Endothelial cell of umbilical vein (primary cell): ENCODE measurements at regions not wholly inside any gene's neighbourhood (a gene's known extent, or its start where the extent isn't known, plus 50 kb on each side); places are given as distances from the start of the nearest gene placed in this dataset.

ENCODE experiments used
- BruUV-seq: library from RNA; stranded (reverse); fragments of 400-500 nt; replicated peaks from 2 replicates; lab custom pipeline; 2021; lab: Mats Ljungman, UMichigan
- CTCF ChIA-PET: fragments of 300-600, 350-600 bp; sonication (Branson Sonifier 250); formaldehyde crosslinking; loops from one replicate; lab custom pipeline; 2021; ENCODE audit warnings: antibody characterized with exemption, inconsistent platforms; lab: Charles Lee
- POLR2A ChIA-PET: fragments of 300-600, 350-600 bp; sonication (Branson Sonifier 250); formaldehyde crosslinking; loops from one replicate; lab custom pipeline; 2021; ENCODE audit warnings: antibody characterized with exemption, inconsistent platforms; lab: Charles Lee
- DNase-seq: peaks from one replicate; pipeline ENCODE4 v3.0.0-alpha.2; 2011; ENCODE audit warnings: low read depth, low spot score
- FAIRE-seq: peaks from 2 replicates; lab custom pipeline; 2011; peaks lifted over from hg19 to GRCh38; lab: Jason Lieb, UNC
- H2AFZ ChIP-seq: 2 replicates; pipeline ENCODE4 v1.6.0; 2012; ENCODE audit warnings: low read depth, low read length, control low read depth, inconsistent platforms
- H3K27ac ChIP-seq: 2 replicates; pipeline ENCODE4 v1.5.1; 2011; ENCODE audit warnings: low read depth, mild to moderate bottlenecking, control low read depth, low read length, moderate library complexity; ENCODE audit not compliant: insufficient read depth
- H3K27me3 ChIP-seq, 2 experiments: 2 replicates each; pipeline versions ENCODE4 v1.6.0 to v1.6.1; 2011; ENCODE audit warnings: low read length in 2 of 2, mixed read lengths in 1 of 2; ENCODE audit not compliant: control insufficient read depth in 2 of 2, insufficient read depth in 2 of 2
- H3K36me3 ChIP-seq, 2 experiments: 2 replicates in 1 of 2; 3 replicates in 1 of 2; pipeline ENCODE4 v1.5.1; 2011; ENCODE audit warnings: low read length in 2 of 2, mild to moderate bottlenecking in 1 of 2, moderate library complexity in 1 of 2; ENCODE audit not compliant: control insufficient read depth in 2 of 2, insufficient read depth in 2 of 2; ENCODE audit errors: extremely low read depth in 1 of 2
- H3K4me1 ChIP-seq: 3 replicates; pipeline ENCODE4 v1.5.1; 2011; ENCODE audit warnings: mild to moderate bottlenecking, low read length; ENCODE audit not compliant: control insufficient read depth, insufficient read depth; ENCODE audit errors: extremely low read depth
- H3K4me2 ChIP-seq: 2 replicates; pipeline ENCODE4 v1.6.1; 2011; ENCODE audit warnings: low read length, control low read depth, mixed read lengths; ENCODE audit not compliant: insufficient read depth
- H3K4me3 ChIP-seq, 3 experiments: fragments of 200-600 bp in 1 of 3; sonication (generic), shearing (Covaris generic) in 1 of 3; replicated peaks in 1 of 3; 2 replicates each; pipeline ENCODE4 v1.5.1; 2011 to 2016; ENCODE audit warnings: control low read depth in 3 of 3, low read length in 3 of 3, mild to moderate bottlenecking in 2 of 3, inconsistent platforms in 1 of 3, low read depth in 1 of 3, moderate library complexity in 1 of 3; ENCODE audit not compliant: insufficient read depth in 1 of 3
- H3K79me2 ChIP-seq: 2 replicates; pipeline ENCODE4 v1.6.0; 2012; ENCODE audit warnings: low read length, inconsistent platforms; ENCODE audit not compliant: control insufficient read depth, insufficient read depth
- H3K9ac ChIP-seq: replicated peaks from 2 replicates; pipeline ENCODE3; 2011; ENCODE audit warnings: low read length, control low read depth; ENCODE audit not compliant: insufficient read depth; ENCODE audit errors: extremely low read depth
- H3K9me1 ChIP-seq: replicated peaks from 3 replicates; pipeline ENCODE4 v1.6.0; 2011; ENCODE audit warnings: mild to moderate bottlenecking, low read length; ENCODE audit not compliant: control insufficient read depth, insufficient read depth; ENCODE audit errors: extremely low read depth
- H3K9me3 ChIP-seq: replicated peaks from 2 replicates; pipeline ENCODE4 v1.5.1; 2012; ENCODE audit warnings: low read length, inconsistent platforms; ENCODE audit not compliant: control insufficient read depth, insufficient read depth
- H4K20me1 ChIP-seq: replicated peaks from 2 replicates; pipeline ENCODE3; 2011; ENCODE audit warnings: mild to moderate bottlenecking, low read length; ENCODE audit not compliant: control insufficient read depth, insufficient read depth; ENCODE audit errors: extremely low read depth
- CTCF ChIP-seq, 2 donors: IDR thresholded peaks; 1 replicate in 1 of 2; 2 replicates in 1 of 2; pipeline ENCODE4 v1.5.1; 2011; ENCODE audit warnings: low read length in 2 of 2, mild to moderate bottlenecking in 2 of 2, moderate library complexity in 2 of 2, control low read depth in 1 of 2, inconsistent platforms in 1 of 2, low read depth in 1 of 2; ENCODE audit not compliant: insufficient read depth in 1 of 2; ENCODE audit errors: extremely low read depth in 1 of 2
- EZH2 ChIP-seq: IDR thresholded peaks from 2 replicates; pipeline ENCODE4 v1.6.1; 2012; ENCODE audit warnings: borderline replicate concordance, low read depth, mild to moderate bottlenecking, moderate library complexity, low read length, inconsistent platforms; ENCODE audit not compliant: severe bottlenecking
- FOS ChIP-seq: IDR thresholded peaks from 2 replicates; pipeline ENCODE4 v1.6.1; 2011; ENCODE audit warnings: mild to moderate bottlenecking, low read length, moderate library complexity, borderline replicate concordance; ENCODE audit not compliant: insufficient read depth
- GATA2 ChIP-seq: IDR thresholded peaks from 2 replicates; pipeline ENCODE4 v1.7.0; 2011; ENCODE audit warnings: low read depth, mild to moderate bottlenecking, moderate library complexity, mixed read lengths, low read length; ENCODE audit not compliant: insufficient read length, insufficient read depth
- JUN ChIP-seq: IDR thresholded peaks from 2 replicates; pipeline ENCODE4 v1.6.1; 2011; ENCODE audit warnings: borderline replicate concordance, low read depth; ENCODE audit not compliant: insufficient read length, insufficient read depth
- MAX ChIP-seq: IDR thresholded peaks from 2 replicates; pipeline ENCODE4 v1.6.1; 2011; ENCODE audit not compliant: insufficient read depth, insufficient read length
- MYC ChIP-seq: IDR thresholded peaks from one replicate; pipeline ENCODE4 v1.6.1; 2011; ENCODE audit warnings: mild to moderate bottlenecking, low read depth, low read length
- POLR2A ChIP-seq: IDR thresholded peaks from 2 replicates; pipeline ENCODE4 v1.6.1; 2012; ENCODE audit warnings: low read depth, mild to moderate bottlenecking, control low read depth, low read length
- POLR2AphosphoS5 ChIP-seq: IDR thresholded peaks from 2 replicates; pipeline ENCODE4 v1.6.1; 2012; ENCODE audit warnings: low read depth, mild to moderate bottlenecking, control low read depth, low read length, moderate library complexity; ENCODE audit not compliant: insufficient read depth
- dilution Hi-C: fragments of 300-500 bp; cut with MboI; formaldehyde crosslinking; loops from one replicate; pipeline ENCODE4 v1.15.0; 2019; ENCODE audit warnings: low sequenced_read_pairs; ENCODE audit not compliant: extremely low pct_ligation_motif_present
- intact Hi-C: fragments of 100-400 bp; cut with micrococcal nuclease; formaldehyde crosslinking; loops from one replicate; pipeline ENCODE4 v1.10.0; 2022

DNA sequence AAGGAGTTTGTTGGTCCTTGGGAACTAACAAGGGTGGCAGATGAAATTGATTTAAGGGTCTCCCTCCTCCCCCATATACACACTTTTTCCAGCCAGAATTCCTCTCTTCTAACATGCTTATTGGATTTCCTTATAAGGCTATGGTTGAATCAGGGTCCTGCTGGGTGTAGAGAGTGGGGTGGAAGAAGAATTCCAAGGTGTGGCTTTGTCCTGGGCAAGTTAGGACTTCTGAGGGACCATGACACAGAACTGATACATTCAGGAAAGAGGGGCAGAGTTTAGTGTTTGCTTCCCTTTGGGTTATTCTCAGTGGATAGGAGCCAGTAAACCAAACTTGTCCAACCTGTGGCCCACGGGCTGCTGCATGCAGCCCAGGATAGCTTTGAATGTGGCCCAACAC, 116.5 kb downstream of the SNX18 start:
- no peak overlapping the region for H2AFZ ChIP-seq
- no peak overlapping the region for H3K27ac ChIP-seq
- no peak overlapping the region for H3K4me2 ChIP-seq
- DNase-seq (no peak), FAIRE-seq (no peak)
- no peak overlapping the region for H3K4me3 ChIP-seq
- ChIA-PET POLR2A (no interaction called here), CTCF (interaction anchor here (1.2 kb wide), 1 partner anchor 9 kb away, joined by 4 read pairs; no protein-coding TSS in a partner anchor)
- no peaks in the 10 kb centered on the region for H3K9me3 ChIP-seq
- H3K4me1 ChIP-seq, result no peaks in the 10 kb centered on the region
- no peaks in the 10 kb centered on the region for H3K79me2 ChIP-seq
- no peaks in the 10 kb centered on the region for H3K27me3 ChIP-seq
- H3K9ac ChIP-seq, result no peak overlapping the region
- no TSS peak for BruUV-seq
- intact Hi-C loops (no loop called here), dilution Hi-C loops (no loop called here)
- H4K20me1 ChIP-seq, result no peaks in the 10 kb centered on the region
- H3K36me3 ChIP-seq, result no peaks in the 10 kb centered on the region
- no peaks in the 10 kb centered on the region for H3K9me1 ChIP-seq
- TF ChIP-seq EZH2 (no peak), GATA2 (no peak), FOS (no peak)

GRCh38 chr5:54632131-54632701, 114.7 kb downstream of the SNX18 start:
- DNase-seq, result no peak
- Histone ChIP-seq H3K9ac (no peak overlapping the region), H3K4me1 (no peaks in the 10 kb centered on the region), H3K4me3 (no peak overlapping the region), H3K4me2 (no peak overlapping the region), H2AFZ (no peak overlapping the region), H3K36me3 (no peaks in the 10 kb centered on the region), H3K9me3 (no peaks in the 10 kb centered on the region), H3K27me3 (no peaks in the 10 kb centered on the region), H3K9me1 (no peaks in the 10 kb centered on the region), H4K20me1 (no peaks in the 10 kb centered on the region), H3K27ac (no peak overlapping the region), H3K79me2 (no peaks in the 10 kb centered on the region)
- BruUV-seq, result no TSS peak
- FAIRE-seq, result no peak
- intact Hi-C loops, result no loop called here
- ChIA-PET CTCF (interaction anchor here (2.3 kb wide), 1 partner anchor 213 kb away, joined by 6 read pairs; no protein-coding TSS in a partner anchor), POLR2A (no interaction called here)
- TF ChIP-seq POLR2A, result no peak
- no peak for TF ChIP-seq JUN
- TF ChIP-seq EZH2, result no peak
- TF ChIP-seq MYC, result no peak
- no peak for TF ChIP-seq CTCF (IDR thresholded peaks at IDR 0.05; ENCODE audit: extremely low read depth in 1 of 2, insufficient read depth in 1 of 2, low read depth in 1 of 2, low read length in 2 of 2)
- TF ChIP-seq MAX, result no peak
- no peak for TF ChIP-seq GATA2
- no peak for TF ChIP-seq POLR2AphosphoS5
- no peak for TF ChIP-seq FOS
- dilution Hi-C loops, result no loop called here
